ENCODE measurements at regions not wholly inside any gene's neighbourhood (a gene's known extent, or its start where the extent isn't known, plus 50 kb on each side); places are given as distances from the start of the nearest gene placed in this dataset.

- no peak for DNase-seq (ENCODE audit: low read depth in 2 of 2)
Observed at GRCh38 chr2:223519471-223519870, 82.7 kb downstream of the SCG2 start.

GRCh38 chr2:223522796-223523195, 79.4 kb downstream of the SCG2 start:
- DNase-seq (ENCODE audit: low read depth in 2 of 2), result no peak

- peak; percentile 39 to 53 for DNase-seq (ENCODE audit: low read depth in 2 of 2)
Observed at GRCh38 chr2:223523551-223524001, 78.6 kb downstream of the SCG2 start.

GRCh38 chr2:223524066-223524465, 78.1 kb downstream of the SCG2 start:
- DNase-seq (ENCODE audit: low read depth in 2 of 2), result no peak

- no peak for DNase-seq (ENCODE audit: low read depth in 2 of 2)
Observed at GRCh38 chr2:223526106-223526505, 76.1 kb downstream of the SCG2 start.

GRCh38 chr2:223528036-223528435, 74.1 kb downstream of the SCG2 start:
- DNase-seq (ENCODE audit: low read depth in 2 of 2), result peak; percentile 60 to 72

- DNase-seq (ENCODE audit: low read depth in 2 of 2), result peak; percentile 58 to 66
Observed at GRCh38 chr2:223529696-223530095, 72.5 kb downstream of the SCG2 start.

- no peak for DNase-seq (ENCODE audit: low read depth in 2 of 2)
Observed at GRCh38 chr2:223530811-223531210, 71.3 kb downstream of the SCG2 start.

GRCh38 chr2:223532161-223532560, 70.0 kb downstream of the SCG2 start:
- no peak for DNase-seq (ENCODE audit: low read depth in 2 of 2)

GRCh38 chr2:223532712-223533111, 69.4 kb downstream of the SCG2 start:
- no peak for DNase-seq (ENCODE audit: low read depth in 2 of 2)

- no peak for DNase-seq (ENCODE audit: low read depth in 2 of 2)
Observed at GRCh38 chr2:223536546-223536945, 65.6 kb downstream of the SCG2 start.

GRCh38 chr2:223537115-223537514, 65.0 kb downstream of the SCG2 start:
- DNase-seq (ENCODE audit: low read depth in 2 of 2), result no peak

- peak in 1 of 2 experiments; percentile 36 for DNase-seq (ENCODE audit: low read depth in 2 of 2)
Observed at GRCh38 chr2:223537651-223538601, 64.2 kb downstream of the SCG2 start.

- DNase-seq (ENCODE audit: low read depth in 2 of 2), result no peak
Observed at GRCh38 chr2:223538920-223539440, 63.2 kb downstream of the SCG2 start.

- DNase-seq (ENCODE audit: low read depth in 2 of 2), result no peak
Observed at GRCh38 chr2:223541546-223541945, 60.6 kb downstream of the SCG2 start.

- no peak for DNase-seq (ENCODE audit: low read depth in 2 of 2)
Observed at GRCh38 chr2:223542501-223542900, 59.7 kb downstream of the SCG2 start.

- no peak for DNase-seq (ENCODE audit: low read depth in 2 of 2)
Observed at GRCh38 chr2:223545406-223545805, 56.8 kb downstream of the SCG2 start.

- no peak for DNase-seq (ENCODE audit: low read depth in 2 of 2)
Observed at GRCh38 chr2:223545830-223546229, 56.3 kb downstream of the SCG2 start.

All from fibroblast of skin of left biceps (primary cell).